H1 (cell line): ENCODE measurements at regions not wholly inside any gene's neighbourhood (a gene's known extent, or its start where the extent isn't known, plus 50 kb on each side); places are given as distances from the start of the nearest gene placed in this dataset.

Experiments
- MAFK ChIP-seq: IDR thresholded peaks from 2 replicates; pipeline ENCODE4 v1.6.1; 2012; ENCODE audit warnings: low read depth, mild to moderate bottlenecking, improper control_type of control experiment, low read length
- POLR2A ChIP-seq, 2 experiments: IDR thresholded peaks; 1 replicate in 1 of 2; 2 replicates in 1 of 2; pipeline ENCODE4 v1.6.1; 2011; ENCODE audit warnings: low read depth in 2 of 2, low read length in 2 of 2, mild to moderate bottlenecking in 2 of 2; ENCODE audit errors: control extremely low read depth in 1 of 2

GRCh38 chr1:38454749-38455441 lies 404.7 kb downstream of the RRAGC start:
- TF ChIP-seq POLR2A (IDR thresholded peaks at IDR 0.05; ENCODE audit: control extremely low read depth in 1 of 2, low read depth in 2 of 2, low read length in 2 of 2) (no peak), MAFK (no peak)
